Retina (tissue), 1 donor: ENCODE measurements at regions not wholly inside any gene's neighbourhood (a gene's known extent, or its start where the extent isn't known, plus 50 kb on each side); places are given as distances from the start of the nearest gene placed in this dataset.
"Not testable (repeated sequence)": the region's sequence is repeated elsewhere in the genome, so short reads cannot be mapped to it uniquely, and the experiment has no call there.

ENCODE experiments used
- DNase-seq: peaks from one replicate; pipeline ENCODE4 v3.0.0-alpha.2; 2016

- DNase-seq: no peak
These were observed 156.3 kb downstream of the CYSLTR2 start for GRCh38 chr13:48810013-48810412.

GRCh38 chr13:48813518-48813917, 159.8 kb downstream of the CYSLTR2 start:
- no peak for DNase-seq

- no peak for DNase-seq
These were observed 159.0 kb upstream of the FNDC3A start for GRCh38 chr13:48816700-48817099.

- no peak for DNase-seq
These were observed 158.4 kb upstream of the FNDC3A start for GRCh38 chr13:48817166-48817802.

DNA sequence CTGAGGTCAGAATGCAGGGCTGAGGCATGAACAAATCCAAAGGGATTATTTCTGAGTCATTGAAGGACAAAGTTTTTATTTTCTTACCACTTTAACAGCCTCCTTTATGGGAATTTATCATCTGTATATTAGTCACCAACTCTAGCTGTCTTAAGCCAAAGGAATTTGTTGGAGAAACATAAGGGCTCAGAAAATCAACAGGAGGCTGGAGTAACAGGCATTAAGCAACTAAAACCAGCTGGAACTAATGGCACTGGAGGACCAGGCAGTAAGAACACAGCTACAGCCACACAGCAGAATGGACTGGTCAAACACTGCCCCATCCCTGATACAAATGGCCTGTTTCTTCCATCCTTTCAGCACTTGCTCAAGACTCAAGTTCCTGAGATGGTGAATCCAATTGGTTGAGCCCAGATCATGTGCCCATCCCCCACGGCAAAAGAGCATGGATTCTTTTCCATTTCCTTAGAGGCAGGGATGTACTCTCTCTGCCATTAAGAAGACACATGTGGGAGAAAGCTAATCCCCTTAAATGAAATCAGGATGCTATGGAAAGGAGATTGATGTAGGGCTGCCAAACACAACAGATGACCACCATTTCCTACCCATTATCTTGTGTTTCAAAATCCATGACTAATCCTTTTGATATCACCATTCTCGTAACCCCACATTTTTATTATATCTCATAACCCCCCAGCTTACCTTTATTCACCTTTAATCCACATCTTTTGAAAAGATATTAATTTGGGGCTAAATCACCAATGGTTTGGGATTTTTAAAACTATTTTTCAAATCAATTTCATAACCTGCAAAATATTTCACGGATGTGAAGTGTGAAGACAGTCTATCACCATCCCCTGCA, 157.0 kb upstream of the FNDC3A start:
- DNase-seq: no peak

GRCh38 chr13:48819376-48819775, 156.3 kb upstream of the FNDC3A start:
- no peak for DNase-seq

GRCh38 chr13:48819899-48820298, 155.8 kb upstream of the FNDC3A start:
- DNase-seq: no peak

DNA sequence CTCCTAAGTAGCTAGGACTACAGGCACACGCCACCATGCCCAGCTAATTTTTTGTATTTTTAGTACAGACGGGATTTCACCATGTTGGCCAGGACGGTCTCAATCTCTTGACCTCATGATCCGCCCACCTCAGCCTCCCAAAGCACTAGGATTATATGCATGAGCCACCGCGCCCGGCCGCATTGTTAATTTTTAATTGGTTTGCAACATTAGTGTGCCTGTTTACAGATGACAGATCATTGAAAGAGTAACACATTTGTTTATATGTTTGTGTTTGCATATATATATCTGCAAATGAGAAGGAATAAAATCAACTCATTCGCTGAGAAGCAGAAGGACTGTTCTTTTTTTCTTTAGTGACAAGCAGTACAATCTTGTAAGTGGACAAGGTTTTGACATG, 152.2 kb upstream of the FNDC3A start:
- not testable (repeated sequence) for DNase-seq

GRCh38 chr13:48826039-48826438, 149.7 kb upstream of the FNDC3A start:
- no peak for DNase-seq

DNA sequence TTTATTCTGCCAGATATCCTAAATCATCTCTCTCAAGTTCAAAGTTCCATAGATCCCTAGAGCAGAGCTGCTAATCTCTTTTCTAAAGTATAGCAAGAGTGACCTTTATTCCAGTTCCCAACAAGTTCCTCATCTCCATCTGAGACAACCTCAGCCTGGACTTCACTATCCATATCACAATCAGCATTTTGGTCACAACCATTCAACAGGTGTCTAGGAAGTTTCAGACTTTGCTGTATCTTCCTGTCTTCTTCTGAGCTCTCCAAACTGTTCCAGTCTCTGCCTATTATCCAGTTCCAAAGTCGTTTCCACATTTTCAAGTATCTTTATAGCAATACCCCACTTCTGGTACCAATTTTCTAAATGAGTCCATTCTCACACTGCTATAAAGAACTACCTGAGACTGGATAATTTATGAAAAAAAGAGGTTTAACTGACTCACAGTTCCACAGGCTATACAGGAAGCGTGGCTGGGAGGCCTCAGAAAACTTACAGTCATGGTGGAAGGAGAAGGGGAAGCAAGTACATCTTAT, 148.7 kb upstream of the FNDC3A start:
- not testable (repeated sequence) for DNase-seq

GRCh38 chr13:48827709-48828108, 148.0 kb upstream of the FNDC3A start:
- DNase-seq: no peak

DNA sequence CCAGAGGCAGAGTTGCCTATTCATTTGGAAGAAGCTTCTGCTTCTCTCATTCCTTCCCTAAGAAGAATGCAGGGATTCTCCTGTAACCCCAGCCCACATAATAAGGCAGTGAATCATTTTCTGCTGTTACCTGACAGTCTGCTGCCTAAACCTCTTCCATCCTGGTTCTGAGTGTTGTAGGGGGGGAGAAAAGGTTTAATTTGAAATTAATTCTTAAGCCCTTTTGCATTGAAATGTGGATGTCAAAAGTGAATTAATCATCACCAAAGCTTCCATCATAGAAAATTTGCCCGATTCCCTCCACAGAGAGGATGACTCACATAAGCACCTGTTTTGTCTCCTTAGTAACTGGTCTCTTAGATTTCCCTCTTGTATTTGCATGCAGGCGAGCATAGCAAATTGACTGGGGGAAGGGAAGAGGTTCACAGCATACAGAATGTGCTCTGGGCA, 146.7 kb upstream of the FNDC3A start:
- no peak for DNase-seq

DNA sequence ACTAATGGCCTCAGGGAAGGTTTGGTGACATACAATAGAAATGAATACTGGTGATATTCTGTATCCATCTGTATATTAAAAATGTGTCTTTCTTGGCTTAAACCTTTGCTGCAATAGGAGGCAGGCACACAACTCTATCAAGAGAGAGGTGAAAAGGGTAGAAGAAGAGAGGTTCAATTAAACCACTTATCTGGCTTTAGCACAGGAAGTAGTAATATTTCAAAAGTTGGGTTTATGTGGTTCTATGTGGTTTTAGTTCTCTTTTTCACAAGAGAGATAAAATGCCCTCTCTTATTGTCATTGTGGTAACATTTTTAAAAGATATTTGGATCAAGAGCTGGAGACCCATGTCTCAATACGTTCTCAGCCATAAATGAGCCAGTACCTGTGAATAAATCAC, 146.2 kb upstream of the FNDC3A start:
- DNase-seq: no peak

- DNase-seq: no peak
These were observed 144.5 kb upstream of the FNDC3A start for GRCh38 chr13:48831248-48831647.

- DNase-seq: no peak
These were observed 142.3 kb upstream of the FNDC3A start for GRCh38 chr13:48833412-48833811.

DNA sequence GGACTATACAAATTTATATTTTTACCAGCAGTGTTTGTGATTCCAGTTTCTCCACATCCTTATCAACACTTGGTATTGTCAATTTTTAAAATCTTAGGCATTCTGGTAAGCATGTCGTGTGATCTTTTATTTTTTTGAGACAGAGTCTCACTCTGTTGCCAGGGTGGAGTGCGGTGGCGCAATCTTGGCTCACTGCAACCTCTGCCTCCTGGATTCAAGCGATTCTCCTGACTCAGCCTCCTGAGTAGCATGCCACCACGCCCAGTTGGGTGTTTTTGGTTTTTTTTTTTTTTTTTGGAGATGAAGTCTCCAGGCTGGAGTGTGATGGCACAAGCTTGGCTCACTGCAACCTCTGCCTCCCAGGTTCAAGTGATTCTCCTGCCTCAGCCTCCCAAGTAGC, 140.4 kb upstream of the FNDC3A start:
- not testable (repeated sequence) for DNase-seq

DNA sequence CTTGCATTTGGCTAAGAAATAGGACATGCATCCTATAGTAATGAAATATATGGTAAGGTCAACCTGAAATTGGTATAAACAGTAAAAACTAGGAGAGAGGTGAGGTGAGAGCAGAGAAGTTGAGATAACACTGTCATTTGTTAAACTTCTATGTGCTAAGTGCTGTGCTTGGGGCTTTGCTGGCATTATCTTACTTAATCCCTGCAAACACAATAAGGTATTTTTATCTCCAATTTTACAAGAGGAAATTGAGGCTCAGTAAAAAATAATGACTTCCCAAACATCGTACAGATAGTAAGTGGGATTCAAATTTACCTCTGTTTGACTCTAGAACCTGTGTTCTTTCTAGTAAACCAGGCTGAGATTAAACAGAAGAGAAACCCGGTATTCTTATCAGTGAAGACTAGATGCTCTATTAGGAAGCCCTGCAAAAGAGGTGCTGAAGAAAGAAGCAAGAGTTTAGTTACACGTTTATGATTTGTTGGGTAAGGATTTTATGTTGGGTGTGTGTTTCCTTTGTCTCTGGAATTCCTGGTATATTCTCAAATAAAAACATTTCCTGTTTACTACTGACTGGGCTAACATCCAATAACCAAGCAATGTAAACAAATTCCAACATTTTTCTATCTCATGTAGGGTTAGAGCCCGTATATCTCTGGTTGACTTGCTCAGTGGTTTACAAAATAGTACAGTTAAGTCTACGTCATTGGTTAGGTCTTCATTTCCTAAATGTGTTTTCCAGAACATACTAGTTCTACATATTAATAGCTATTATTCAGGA, 137.3 kb upstream of the FNDC3A start:
- no peak for DNase-seq

DNA sequence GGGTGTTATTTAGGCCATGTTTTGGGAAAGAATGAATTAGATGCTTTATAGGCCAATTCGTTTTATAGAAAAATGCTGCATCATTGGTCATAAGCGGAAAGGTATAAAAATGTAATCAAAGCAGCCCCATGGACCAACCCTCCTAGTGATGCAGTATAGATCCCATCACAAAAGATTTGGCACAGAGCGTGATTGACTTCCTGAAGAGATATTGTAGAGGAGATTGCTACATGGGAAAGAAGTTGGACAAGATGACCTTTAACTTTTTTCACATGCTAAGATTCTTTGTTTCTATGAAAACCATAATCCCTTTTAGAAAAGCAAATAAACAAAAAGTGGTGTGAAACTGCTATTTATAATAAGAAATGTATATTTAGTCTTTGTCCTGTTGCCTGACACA, 136.5 kb upstream of the FNDC3A start:
- DNase-seq: no peak

DNA sequence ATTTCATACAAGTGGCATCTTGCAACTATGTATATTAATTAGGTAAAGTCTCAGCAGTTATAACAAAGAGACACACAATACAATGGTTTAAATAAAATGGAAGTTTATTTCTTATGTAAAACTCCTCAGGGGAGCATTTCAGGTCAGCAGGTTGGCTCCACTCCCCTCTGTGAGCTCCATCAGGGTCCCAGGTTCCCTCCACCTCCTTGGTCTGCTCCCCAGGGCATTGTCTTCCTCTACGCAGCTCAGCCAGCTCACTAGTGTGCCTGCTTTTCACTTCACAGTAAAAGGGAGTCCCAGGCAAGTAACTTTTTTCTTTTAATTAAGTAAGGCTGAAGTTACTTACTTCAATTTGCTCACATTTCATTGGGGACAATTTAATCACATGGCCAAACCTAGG, 135.3 kb upstream of the FNDC3A start:
- no peak for DNase-seq

DNA sequence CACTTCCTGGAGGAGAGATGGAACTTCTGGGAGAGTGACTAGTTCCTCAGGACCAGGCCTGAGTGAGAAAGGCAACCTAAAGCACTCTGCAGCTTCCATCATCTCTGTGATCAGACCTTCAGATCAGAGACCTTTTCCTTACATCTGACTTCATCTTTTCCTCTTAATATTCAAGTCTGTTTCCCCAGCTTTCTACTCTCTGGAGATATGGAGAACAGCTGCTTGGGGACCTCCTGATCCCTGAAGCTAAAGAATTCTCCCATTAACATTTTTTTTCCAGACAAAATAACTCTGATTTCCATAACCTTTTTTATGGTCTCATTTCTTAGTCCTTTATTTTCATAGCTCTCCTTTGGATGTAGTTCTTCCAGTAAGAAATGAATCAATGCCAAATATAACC, 133.4 kb upstream of the FNDC3A start:
- DNase-seq: no peak

DNA sequence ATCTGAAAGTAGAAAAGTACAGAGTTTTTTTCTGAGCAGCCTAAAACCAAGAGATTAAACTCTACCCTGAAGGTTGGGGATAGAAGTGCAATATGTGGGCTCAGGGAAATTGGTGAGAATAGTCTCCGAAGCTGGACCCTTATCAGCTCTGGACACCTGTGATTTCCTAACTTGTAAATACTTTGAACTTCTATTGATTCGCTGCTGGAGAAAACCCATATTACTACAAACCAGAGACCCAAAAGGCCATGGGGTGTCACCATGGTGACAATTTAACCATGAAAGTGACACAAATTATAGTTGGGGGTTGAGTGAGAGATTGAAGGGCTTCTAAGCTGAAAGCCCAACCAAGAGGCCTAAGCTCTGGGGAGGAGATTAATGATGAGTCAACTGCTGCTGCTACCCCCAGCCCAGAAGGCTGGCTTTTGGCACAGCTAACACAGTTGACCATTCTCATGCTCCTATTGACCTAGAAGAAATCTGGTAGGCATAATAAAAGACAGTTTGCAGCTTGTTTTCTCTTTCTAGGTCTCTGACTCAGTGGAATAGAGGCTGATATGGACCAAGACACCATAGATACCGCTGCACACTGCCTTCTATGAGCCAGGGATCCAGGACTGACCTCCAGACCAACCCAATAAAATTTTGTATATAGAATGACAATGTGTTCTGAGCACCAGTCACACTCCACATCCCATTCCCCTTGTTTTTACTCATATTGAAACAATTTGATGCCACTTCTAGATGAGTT, 131.9 kb upstream of the FNDC3A start:
- DNase-seq: no peak

DNA sequence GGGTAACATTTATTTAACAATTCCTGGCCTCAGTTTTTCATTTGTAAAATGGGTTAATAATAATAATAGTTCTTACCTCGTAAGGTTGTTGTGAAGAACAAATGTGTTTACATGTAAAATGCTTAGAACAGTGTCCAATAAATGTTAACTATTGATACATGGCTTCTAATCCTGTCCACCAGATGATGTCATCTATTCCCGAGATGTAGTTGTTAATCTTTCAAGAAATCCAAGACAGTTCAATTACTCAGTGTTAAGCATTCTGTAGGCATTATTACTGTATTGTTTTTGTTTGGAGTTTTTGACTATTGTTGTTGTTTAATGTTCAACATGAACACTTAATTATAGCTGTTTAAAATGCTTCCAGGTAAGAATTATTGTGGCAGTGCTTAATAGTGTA, 131.0 kb upstream of the FNDC3A start:
- no peak for DNase-seq

GRCh38 chr13:48849515-48849914, 126.2 kb upstream of the FNDC3A start:
- DNase-seq: no peak
